ENCODE measurements at regions not wholly inside any gene's neighbourhood (a gene's known extent, or its start where the extent isn't known, plus 50 kb on each side); places are given as distances from the start of the nearest gene placed in this dataset.
"Not testable (repeated sequence)": the region's sequence is repeated elsewhere in the genome, so short reads cannot be mapped to it uniquely, and the experiment has no call there.

DNA sequence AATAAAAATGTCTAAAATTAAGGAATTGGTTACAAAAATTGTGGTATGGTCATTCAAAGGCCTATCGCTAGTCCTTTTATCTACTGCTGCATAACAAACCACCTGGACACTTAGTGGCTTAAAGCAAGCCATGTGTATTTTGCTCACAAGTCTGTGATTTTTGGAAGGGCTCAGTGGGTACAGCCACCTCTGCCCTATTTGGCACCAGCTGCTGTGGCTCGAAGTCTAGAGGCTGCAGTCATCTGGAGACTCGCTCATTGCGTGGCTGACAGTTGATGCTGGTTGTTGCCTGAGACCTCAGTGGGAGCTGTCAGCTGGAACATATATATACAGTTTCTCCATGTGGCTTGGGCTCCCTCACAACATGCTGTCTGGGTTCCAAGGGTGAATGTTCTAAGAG, 60.8 kb upstream of the MID1 start:
- Mint-ChIP-seq H3K9me3 (no peaks in the 10 kb centered on the region), H3K4me1 (ENCODE audit: low read depth) (no peaks in the 10 kb centered on the region), H3K27me3 (no peaks in the 10 kb centered on the region), H3K36me3 (ENCODE audit: low read depth) (no peaks in the 10 kb centered on the region), H3K27ac (no peak overlapping the region), H3K4me3 (no peak overlapping the region)
- DNase-seq (no peak), ATAC-seq (ENCODE audit: poor library complexity) (no peak)
- Histone ChIP-seq H3K9me3 (ENCODE audit: control insufficient read depth in 1 of 2, insufficient read depth in 1 of 2, low read length in 2 of 2) (no peaks in the 10 kb centered on the region), H3K27me3 (ENCODE audit: control insufficient read depth in 1 of 2, insufficient read depth in 2 of 2, low read length in 2 of 2) (no peaks in the 10 kb centered on the region), H3K36me3 (ENCODE audit: insufficient read depth, low read length) (no peaks in the 10 kb centered on the region), H3K4me3 (ENCODE audit: low read length) (no peak overlapping the region), H3K27ac (ENCODE audit: low read depth in 1 of 2, low read length in 2 of 2) (no peak overlapping the region), H3K4me1 (ENCODE audit: insufficient read depth, low read length) (no peaks in the 10 kb centered on the region)
- ChIA-PET POLR2A (no interaction called here), CTCF (no interaction called here)
- TF ChIP-seq, protein P1, sequence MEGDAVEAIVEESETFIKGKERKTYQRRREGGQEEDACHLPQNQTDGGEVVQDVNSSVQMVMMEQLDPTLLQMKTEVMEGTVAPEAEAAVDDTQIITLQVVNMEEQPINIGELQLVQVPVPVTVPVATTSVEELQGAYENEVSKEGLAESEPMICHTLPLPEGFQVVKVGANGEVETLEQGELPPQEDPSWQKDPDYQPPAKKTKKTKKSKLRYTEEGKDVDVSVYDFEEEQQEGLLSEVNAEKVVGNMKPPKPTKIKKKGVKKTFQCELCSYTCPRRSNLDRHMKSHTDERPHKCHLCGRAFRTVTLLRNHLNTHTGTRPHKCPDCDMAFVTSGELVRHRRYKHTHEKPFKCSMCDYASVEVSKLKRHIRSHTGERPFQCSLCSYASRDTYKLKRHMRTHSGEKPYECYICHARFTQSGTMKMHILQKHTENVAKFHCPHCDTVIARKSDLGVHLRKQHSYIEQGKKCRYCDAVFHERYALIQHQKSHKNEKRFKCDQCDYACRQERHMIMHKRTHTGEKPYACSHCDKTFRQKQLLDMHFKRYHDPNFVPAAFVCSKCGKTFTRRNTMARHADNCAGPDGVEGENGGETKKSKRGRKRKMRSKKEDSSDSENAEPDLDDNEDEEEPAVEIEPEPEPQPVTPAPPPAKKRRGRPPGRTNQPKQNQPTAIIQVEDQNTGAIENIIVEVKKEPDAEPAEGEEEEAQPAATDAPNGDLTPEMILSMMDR (IDR thresholded peaks at IDR 0.05) = no peak
- intact Hi-C loops (cut with DNase I, micrococcal nuclease) = no loop called here

DNA sequence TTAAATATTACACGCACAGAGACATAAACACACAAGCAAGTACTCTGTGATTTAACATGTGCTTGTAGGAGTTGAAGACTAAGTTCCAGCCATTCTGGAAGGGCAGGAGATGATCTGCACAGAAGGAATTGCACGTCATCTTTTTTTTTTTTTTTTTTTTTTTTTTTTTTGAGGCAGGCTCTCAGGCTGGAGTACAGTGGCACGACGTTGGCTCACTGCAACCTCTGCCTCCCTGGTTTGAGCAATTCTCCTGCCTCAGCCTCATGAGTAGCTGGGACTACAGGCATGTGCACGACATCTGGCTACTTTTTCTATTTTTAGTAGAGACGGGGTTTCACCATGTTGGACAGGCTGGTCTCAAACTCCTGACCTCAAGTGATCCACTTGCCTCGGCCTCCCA, 63.2 kb upstream of the MID1 start:
- H3K9me3 Mint-ChIP-seq; H3K4me1 ChIP-seq (ENCODE audit: insufficient read depth, low read length); CTCF ChIA-PET; H3K36me3 ChIP-seq (ENCODE audit: insufficient read depth, low read length); H3K9me3 ChIP-seq (ENCODE audit: control insufficient read depth in 1 of 2, insufficient read depth in 1 of 2, low read length in 2 of 2); POLR2A ChIA-PET; H3K27ac Mint-ChIP-seq; intact Hi-C loops (cut with DNase I, micrococcal nuclease); ATAC-seq (ENCODE audit: poor library complexity); H3K4me1 Mint-ChIP-seq (ENCODE audit: low read depth); H3K36me3 Mint-ChIP-seq (ENCODE audit: low read depth); H3K4me3 Mint-ChIP-seq; H3K27ac ChIP-seq (ENCODE audit: low read depth in 1 of 2, low read length in 2 of 2); DNase-seq; H3K4me3 ChIP-seq (ENCODE audit: low read length); H3K27me3 Mint-ChIP-seq; H3K27me3 ChIP-seq (ENCODE audit: control insufficient read depth in 1 of 2, insufficient read depth in 2 of 2, low read length in 2 of 2): not testable (repeated sequence)

DNA sequence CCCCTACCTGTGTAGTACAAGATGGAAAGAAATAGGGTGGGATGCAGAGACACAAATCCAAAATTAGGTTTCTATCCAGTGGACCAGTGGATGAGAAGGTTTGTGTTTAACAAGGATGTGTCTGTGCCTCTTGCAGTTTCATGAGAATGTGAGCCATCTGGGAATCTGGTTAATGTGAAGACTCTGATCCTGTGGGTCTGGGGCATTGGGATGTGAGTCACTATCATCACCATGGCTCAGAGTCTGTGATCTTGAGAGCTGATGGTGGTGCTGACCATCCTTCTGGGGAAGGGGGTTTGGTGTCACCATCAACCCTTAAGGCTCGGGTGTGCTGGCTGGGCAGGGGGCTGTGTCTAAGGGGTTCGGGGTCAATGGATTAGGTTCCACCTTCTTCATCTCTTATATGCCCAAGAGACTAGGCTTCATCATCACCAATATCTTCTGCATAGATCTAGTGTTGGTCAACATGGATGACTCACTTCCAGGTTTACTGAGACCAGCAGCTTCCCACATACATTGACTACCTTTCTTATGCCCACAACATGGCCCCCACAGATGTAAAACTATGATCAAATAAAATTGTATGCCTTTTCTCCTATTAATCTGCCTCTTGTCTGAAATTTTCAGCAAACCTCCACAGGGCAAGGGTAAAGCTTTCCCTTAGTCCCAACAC, 65.7 kb upstream of the MID1 start:
- POLR2A ChIA-PET = no interaction called here
- Mint-ChIP-seq H3K4me1 (ENCODE audit: low read depth) (no peaks in the 10 kb centered on the region), H3K36me3 (ENCODE audit: low read depth) (no peaks in the 10 kb centered on the region), H3K27me3 (no peaks in the 10 kb centered on the region), H3K4me3 (no peak overlapping the region), H3K9me3 (no peaks in the 10 kb centered on the region), H3K27ac (no peak overlapping the region)
- DNase-seq (no peak), ATAC-seq (ENCODE audit: poor library complexity) (no peak)
- intact Hi-C loops (cut with DNase I, micrococcal nuclease) = no loop called here
- H3K4me3 ChIP-seq (ENCODE audit: low read length) = no peak overlapping the region
- peaks cover 0 to under 1% of the 10 kb centered on the region in 2 experiments for H3K9me3 ChIP-seq (ENCODE audit: control insufficient read depth in 1 of 2, insufficient read depth in 1 of 2, low read length in 2 of 2)
- H3K27me3 ChIP-seq (ENCODE audit: control insufficient read depth in 1 of 2, insufficient read depth in 2 of 2, low read length in 2 of 2) = no peaks in the 10 kb centered on the region
- TF ChIP-seq, protein P1 (IDR thresholded peaks at IDR 0.05) = no peak
- H3K27ac ChIP-seq (ENCODE audit: low read depth in 1 of 2, low read length in 2 of 2) = no peak overlapping the region
- H3K36me3 ChIP-seq (ENCODE audit: insufficient read depth, low read length) = no peaks in the 10 kb centered on the region
- no peaks in the 10 kb centered on the region for H3K4me1 ChIP-seq (ENCODE audit: insufficient read depth, low read length)
- CTCF ChIA-PET = no interaction called here

DNA sequence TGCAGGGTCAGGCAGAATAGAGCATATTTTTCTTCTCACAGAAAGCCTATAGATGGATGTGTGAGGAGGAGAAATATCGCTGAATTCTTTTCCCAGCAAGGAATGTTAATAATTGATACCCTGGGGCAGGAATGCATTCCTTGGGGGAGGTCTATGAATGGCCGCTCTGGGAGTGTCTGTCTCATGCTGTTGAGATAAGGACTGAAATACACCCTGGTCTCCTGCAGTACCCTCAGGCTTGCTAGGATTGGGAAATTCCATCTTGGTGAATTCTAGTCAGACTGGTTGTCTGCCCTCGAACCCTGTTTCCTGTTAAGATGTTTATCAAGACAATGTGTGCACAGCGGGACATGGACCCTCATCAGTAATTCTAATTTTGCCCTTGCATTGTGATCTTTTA, 71.4 kb upstream of the MID1 start:
- H3K27ac Mint-ChIP-seq; H3K4me3 Mint-ChIP-seq; H3K27me3 ChIP-seq (ENCODE audit: control insufficient read depth in 1 of 2, insufficient read depth in 2 of 2, low read length in 2 of 2); H3K9me3 Mint-ChIP-seq; H3K9me3 ChIP-seq (ENCODE audit: control insufficient read depth in 1 of 2, insufficient read depth in 1 of 2, low read length in 2 of 2); DNase-seq; H3K4me3 ChIP-seq (ENCODE audit: low read length); POLR2A ChIA-PET; H3K36me3 Mint-ChIP-seq (ENCODE audit: low read depth); H3K27ac ChIP-seq (ENCODE audit: low read depth in 1 of 2, low read length in 2 of 2); ATAC-seq (ENCODE audit: poor library complexity); H3K4me1 Mint-ChIP-seq (ENCODE audit: low read depth); intact Hi-C loops (cut with DNase I, micrococcal nuclease); CTCF ChIA-PET; H3K27me3 Mint-ChIP-seq; H3K36me3 ChIP-seq (ENCODE audit: insufficient read depth, low read length); H3K4me1 ChIP-seq (ENCODE audit: insufficient read depth, low read length): not testable (repeated sequence)

Data from CD4-positive, alpha-beta T cell (primary cell).